GM18861 (cell line): ENCODE measurements at regions not wholly inside any gene's neighbourhood (a gene's known extent, or its start where the extent isn't known, plus 50 kb on each side); places are given as distances from the start of the nearest gene placed in this dataset.

Source experiments
- ATAC-seq: cut with Tn5 transposase; IDR thresholded peaks from one replicate; pipeline ENCODE4 v1.9.1; 2021; ENCODE audit not compliant: unreplicated experiment

- ATAC-seq: no peak
Measured at GRCh38 chr10:78898341-78899097, 170.2 kb upstream of the ZMIZ1 start.

GRCh38 chr10:78899098-78899754 lies 169.5 kb upstream of the ZMIZ1 start:
- no peak for ATAC-seq

- ATAC-seq: no peak
Measured at GRCh38 chr10:78899996-78900714, 168.6 kb upstream of the ZMIZ1 start.

- ATAC-seq: no peak
Measured at GRCh38 chr10:78900715-78901430, 167.9 kb upstream of the ZMIZ1 start.

- no peak for ATAC-seq
Measured at GRCh38 chr10:78901694-78902093, 167.1 kb upstream of the ZMIZ1 start.

GRCh38 chr10:78902815-78903214 lies 166.0 kb upstream of the ZMIZ1 start:
- no peak for ATAC-seq

- no peak for ATAC-seq
Measured at GRCh38 chr10:78903341-78903940, 165.3 kb upstream of the ZMIZ1 start.

- ATAC-seq: no peak
Measured at GRCh38 chr10:78904196-78904595, 164.6 kb upstream of the ZMIZ1 start.

- no peak for ATAC-seq
Measured at GRCh38 chr10:78905015-78905956, 163.5 kb upstream of the ZMIZ1 start.

GRCh38 chr10:78905957-78906308 lies 162.8 kb upstream of the ZMIZ1 start:
- no peak for ATAC-seq

GRCh38 chr10:78906734-78907390 lies 161.9 kb upstream of the ZMIZ1 start:
- no peak for ATAC-seq

- no peak for ATAC-seq
Measured at GRCh38 chr10:78907551-78908211, 161.1 kb upstream of the ZMIZ1 start.

- no peak for ATAC-seq
Measured at GRCh38 chr10:78909221-78909620, 159.5 kb upstream of the ZMIZ1 start.

GRCh38 chr10:78910021-78910420 lies 158.7 kb upstream of the ZMIZ1 start:
- no peak for ATAC-seq

- ATAC-seq: no peak
Measured at GRCh38 chr10:78910476-78910875, 158.3 kb upstream of the ZMIZ1 start.

- ATAC-seq: no peak
Measured at GRCh38 chr10:78910886-78911285, 157.9 kb upstream of the ZMIZ1 start.

GRCh38 chr10:78911533-78912340 lies 157.0 kb upstream of the ZMIZ1 start:
- no peak for ATAC-seq
